H1 (cell line): ENCODE measurements at regions not wholly inside any gene's neighbourhood (a gene's known extent, or its start where the extent isn't known, plus 50 kb on each side); places are given as distances from the start of the nearest gene placed in this dataset.

Experiments used
- CBX5 ChIP-seq: fragments of 300-800, 300-1000 bp; sonication (generic); IDR thresholded peaks from 2 replicates; pipeline ENCODE4 v1.7.1; 2016; ENCODE audit warnings: antibody characterized with exemption, low read length, low read depth
- CTCF ChIP-seq, 3 experiments: IDR thresholded peaks; 1 replicate in 2 of 3; 2 replicates in 1 of 3; pipeline versions ENCODE4 v1.5.1 to v1.6.1; 2011; ENCODE audit warnings: low read length in 3 of 3, mild to moderate bottlenecking in 3 of 3, inconsistent platforms in 2 of 3, low read depth in 1 of 3, moderate library complexity in 1 of 3; ENCODE audit not compliant: insufficient read depth in 1 of 3; ENCODE audit errors: control extremely low read depth in 1 of 3
- JUND ChIP-seq: IDR thresholded peaks from 2 replicates; pipeline ENCODE4 v1.6.1; 2011; ENCODE audit warnings: mild to moderate bottlenecking, improper control_type of control experiment, low read length
- KDM5A ChIP-seq: fragments of 200-600 bp; IDR thresholded peaks from 2 replicates; pipeline ENCODE4 v1.7.1; 2012; ENCODE audit warnings: mild to moderate bottlenecking, low read length, inconsistent platforms, mixed read lengths
- NRF1 ChIP-seq: IDR thresholded peaks from 2 replicates; pipeline ENCODE4 v1.6.1; 2011; ENCODE audit warnings: mild to moderate bottlenecking, low read depth, low read length, improper control_type of control experiment
- POLR2A ChIP-seq, 2 experiments: IDR thresholded peaks; 1 replicate in 1 of 2; 2 replicates in 1 of 2; pipeline ENCODE4 v1.6.1; 2011; ENCODE audit warnings: low read depth in 2 of 2, low read length in 2 of 2, mild to moderate bottlenecking in 2 of 2; ENCODE audit errors: control extremely low read depth in 1 of 2
- POLR2AphosphoS5 ChIP-seq: IDR thresholded peaks from 2 replicates; pipeline ENCODE4 v1.6.1; 2011; ENCODE audit warnings: low read depth, low read length
- RAD21 ChIP-seq, 2 experiments: IDR thresholded peaks in 1 of 2; conservative IDR thresholded peaks in 1 of 2; 2 replicates each; pipeline ENCODE4 v1.6.1; 2011; ENCODE audit warnings: low read depth in 2 of 2, low read length in 2 of 2, improper control_type of control experiment in 1 of 2, inconsistent platforms in 1 of 2, mild to moderate bottlenecking in 1 of 2, moderate library complexity in 1 of 2
- RNF2 ChIP-seq: fragments of 200-900, 300-1000 bp; sonication (generic); IDR thresholded peaks from 2 replicates; pipeline ENCODE4 v1.7.1; 2016; ENCODE audit warnings: borderline replicate concordance, low read depth, mild to moderate bottlenecking, antibody characterized with exemption, low read length; ENCODE audit not compliant: poor library complexity, severe bottlenecking; ENCODE audit errors: missing control alignments
- SIN3A ChIP-seq, 2 experiments: IDR thresholded peaks in 1 of 2; conservative IDR thresholded peaks in 1 of 2; 2 replicates each; pipeline ENCODE4 v1.6.1; 2011 to 2012; ENCODE audit warnings: low read length in 2 of 2, improper control_type of control experiment in 1 of 2, low read depth in 1 of 2, mild to moderate bottlenecking in 1 of 2
- SRF ChIP-seq: IDR thresholded peaks from 2 replicates; pipeline ENCODE4 v1.6.1; 2011; ENCODE audit warnings: mild to moderate bottlenecking, low read depth, low read length, moderate library complexity
- TBP ChIP-seq: IDR thresholded peaks from 2 replicates; pipeline ENCODE4 v1.6.1; 2011; ENCODE audit warnings: low read depth, low read length, improper control_type of control experiment
- TEAD4 ChIP-seq: IDR thresholded peaks from 2 replicates; pipeline ENCODE4 v1.6.1; 2012; ENCODE audit warnings: low read depth, low read length, inconsistent platforms, mixed read lengths

GRCh38 chr13:59371229-59371628 lies 792.5 kb downstream of the DIAPH3 start:
- TF ChIP-seq NRF1 (no peak), CTCF (IDR thresholded peaks at IDR 0.05; ENCODE audit: control extremely low read depth in 1 of 3, insufficient read depth in 1 of 3, low read depth in 1 of 3, low read length in 3 of 3) (no peak), SRF (no peak), TBP (no peak), POLR2A (IDR thresholded peaks at IDR 0.05; ENCODE audit: control extremely low read depth in 1 of 2, low read depth in 2 of 2, low read length in 2 of 2) (no peak), POLR2AphosphoS5 (no peak), RNF2 (no peak), JUND (no peak), RAD21 (IDR thresholded peaks at IDR 0.05 in 1 of 2, conservative IDR thresholded peaks at IDR 0.05 in 1 of 2; ENCODE audit: low read depth in 2 of 2, low read length in 2 of 2) (no peak), TEAD4 (no peak), SIN3A (conservative IDR thresholded peaks at IDR 0.05 in 1 of 2, IDR thresholded peaks at IDR 0.05 in 1 of 2; ENCODE audit: low read depth in 1 of 2, low read length in 2 of 2) (no peak), KDM5A (no peak), CBX5 (no peak)
